GM19324 (cell line): ENCODE measurements at regions not wholly inside any gene's neighbourhood (a gene's known extent, or its start where the extent isn't known, plus 50 kb on each side); places are given as distances from the start of the nearest gene placed in this dataset.

Experiments
- ATAC-seq: cut with Tn5 transposase; IDR thresholded peaks from one replicate; pipeline ENCODE4 v1.9.1; 2021; ENCODE audit warnings: mild to moderate bottlenecking, moderate library complexity; ENCODE audit not compliant: unreplicated experiment, low FRiP score

GRCh38 chr11:79942090-79942489 is 501.3 kb upstream of the TENM4 start:
- ATAC-seq: no peak

GRCh38 chr11:79940974-79941735 is 500.3 kb upstream of the TENM4 start:
- no peak for ATAC-seq

- no peak for ATAC-seq
Measured at GRCh38 chr11:79940165-79940564, 499.3 kb upstream of the TENM4 start.

- no peak for ATAC-seq
Measured at GRCh38 chr11:79939111-79939510, 498.3 kb upstream of the TENM4 start.

- ATAC-seq: no peak
Measured at GRCh38 chr11:79937676-79938334, 497.0 kb upstream of the TENM4 start.

GRCh38 chr11:79932612-79933011 is 491.8 kb upstream of the TENM4 start:
- ATAC-seq: no peak

- ATAC-seq: no peak
Measured at GRCh38 chr11:79931692-79932091, 490.9 kb upstream of the TENM4 start.

- no peak for ATAC-seq
Measured at GRCh38 chr11:79926707-79927106, 485.9 kb upstream of the TENM4 start.

GRCh38 chr11:79925570-79925969 is 484.7 kb upstream of the TENM4 start:
- peak; percentile 92 for ATAC-seq

- ATAC-seq: no peak
Measured at GRCh38 chr11:79922641-79923040, 481.8 kb upstream of the TENM4 start.

- ATAC-seq: no peak
Measured at GRCh38 chr11:79920480-79920879, 479.6 kb upstream of the TENM4 start.

- ATAC-seq: no peak
Measured at GRCh38 chr11:79919350-79919749, 478.5 kb upstream of the TENM4 start.

- no peak for ATAC-seq
Measured at GRCh38 chr11:79918846-79919245, 478.0 kb upstream of the TENM4 start.

GRCh38 chr11:79906164-79906563 is 465.3 kb upstream of the TENM4 start:
- no peak for ATAC-seq

- ATAC-seq: no peak
Measured at GRCh38 chr11:79902493-79902892, 461.7 kb upstream of the TENM4 start.

GRCh38 chr11:79897896-79898295 is 457.1 kb upstream of the TENM4 start:
- no peak for ATAC-seq

- no peak for ATAC-seq
Measured at GRCh38 chr11:79896258-79896657, 455.4 kb upstream of the TENM4 start.

- ATAC-seq: no peak
Measured at GRCh38 chr11:79894111-79894510, 453.3 kb upstream of the TENM4 start.

GRCh38 chr11:79890272-79890671 is 449.4 kb upstream of the TENM4 start:
- ATAC-seq: no peak

GRCh38 chr11:79864882-79865281 is 424.1 kb upstream of the TENM4 start:
- no peak for ATAC-seq

GRCh38 chr11:79860336-79860735 is 419.5 kb upstream of the TENM4 start:
- no peak for ATAC-seq
